NT2/D1 (cell line): ENCODE measurements at regions not wholly inside any gene's neighbourhood (a gene's known extent, or its start where the extent isn't known, plus 50 kb on each side); places are given as distances from the start of the nearest gene placed in this dataset.
"Not testable (repeated sequence)": the region's sequence is repeated elsewhere in the genome, so short reads cannot be mapped to it uniquely, and the experiment has no call there.

ENCODE experiments used
- SUZ12 ChIP-seq: IDR thresholded peaks from 2 replicates; pipeline ENCODE4 v1.6.1; 2011; ENCODE audit not compliant: insufficient read length, insufficient read depth; ENCODE audit errors: extremely low read depth
- YY1 ChIP-seq: IDR thresholded peaks from 2 replicates; pipeline ENCODE4 v1.6.1; 2011; ENCODE audit not compliant: insufficient read length, insufficient read depth
- ZNF274 ChIP-seq: IDR thresholded peaks from 2 replicates; pipeline ENCODE4 v1.6.1; 2011; ENCODE audit warnings: mild to moderate bottlenecking, low read depth, low read length

DNA sequence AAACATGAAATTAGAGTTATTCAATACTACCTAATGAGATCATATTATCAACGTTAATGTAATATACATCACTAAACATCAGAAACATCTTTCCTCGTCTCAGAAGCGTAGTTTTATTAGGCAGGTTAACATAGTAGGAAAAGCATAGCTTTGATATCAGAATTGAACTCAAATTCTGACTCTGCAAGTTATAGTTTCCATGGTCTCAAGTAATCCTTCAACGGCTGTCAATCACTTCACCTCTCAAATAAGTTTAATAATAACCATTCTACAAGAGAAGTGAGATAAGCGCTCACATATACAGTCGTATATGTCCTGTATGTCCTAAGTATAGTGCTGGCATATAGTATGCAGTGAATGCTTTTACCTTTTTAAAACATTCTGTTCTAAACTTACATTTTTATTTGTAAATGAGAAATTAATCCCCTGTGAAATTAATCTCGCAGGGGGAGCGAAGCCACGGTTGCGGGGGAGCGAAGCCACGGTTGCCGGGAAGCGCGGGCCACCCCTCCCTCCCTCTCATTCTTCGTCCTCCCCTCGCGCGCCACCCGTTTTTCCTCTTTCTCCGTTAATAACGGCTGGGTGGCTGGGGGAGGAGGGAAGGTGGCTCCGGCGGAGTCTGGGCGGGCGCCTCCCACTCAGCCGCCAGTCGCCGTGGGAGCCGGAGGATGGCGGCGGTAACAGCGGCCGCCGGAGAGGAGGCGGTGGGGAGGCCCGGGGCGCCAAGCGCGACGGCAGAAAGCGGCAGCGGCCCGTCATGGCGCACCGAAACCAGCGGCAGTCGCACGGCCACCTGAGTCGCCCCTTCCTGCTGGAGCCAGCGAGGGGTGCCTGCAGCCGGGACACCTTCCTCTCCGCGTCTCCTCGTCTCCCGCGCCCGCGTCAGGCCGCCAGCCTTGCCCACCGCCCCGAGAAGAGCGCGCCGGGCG, 163.8 kb downstream of the KBTBD2 start:
- TF ChIP-seq ZNF274, YY1, SUZ12: not testable (repeated sequence)
